H1 (cell line): ENCODE measurements at regions not wholly inside any gene's neighbourhood (a gene's known extent, or its start where the extent isn't known, plus 50 kb on each side); places are given as distances from the start of the nearest gene placed in this dataset.

Experiments used
- CTBP2 ChIP-seq: IDR thresholded peaks from 2 replicates; pipeline ENCODE4 v1.7.0; 2011; ENCODE audit warnings: borderline replicate concordance, mild to moderate bottlenecking, moderate library complexity, mixed read lengths, low read length; ENCODE audit not compliant: insufficient read depth, insufficient read length
- GABPA ChIP-seq: IDR thresholded peaks from 2 replicates; pipeline ENCODE4 v1.6.1; 2011; ENCODE audit warnings: mild to moderate bottlenecking, low read length, moderate library complexity, borderline replicate concordance; ENCODE audit not compliant: insufficient read depth
- RXRA ChIP-seq: IDR thresholded peaks from 2 replicates; pipeline ENCODE4 v1.6.1; 2011; ENCODE audit warnings: low read depth, mild to moderate bottlenecking, low read length, moderate library complexity; ENCODE audit not compliant: insufficient read depth
- TBP ChIP-seq: IDR thresholded peaks from 2 replicates; pipeline ENCODE4 v1.6.1; 2011; ENCODE audit warnings: low read depth, low read length, improper control_type of control experiment
- TF ChIP-seq, protein P1 (sequence below): IDR thresholded peaks from 2 replicates; pipeline ENCODE4 v1.6.1; 2012; ENCODE audit warnings: inconsistent platforms

DNA sequence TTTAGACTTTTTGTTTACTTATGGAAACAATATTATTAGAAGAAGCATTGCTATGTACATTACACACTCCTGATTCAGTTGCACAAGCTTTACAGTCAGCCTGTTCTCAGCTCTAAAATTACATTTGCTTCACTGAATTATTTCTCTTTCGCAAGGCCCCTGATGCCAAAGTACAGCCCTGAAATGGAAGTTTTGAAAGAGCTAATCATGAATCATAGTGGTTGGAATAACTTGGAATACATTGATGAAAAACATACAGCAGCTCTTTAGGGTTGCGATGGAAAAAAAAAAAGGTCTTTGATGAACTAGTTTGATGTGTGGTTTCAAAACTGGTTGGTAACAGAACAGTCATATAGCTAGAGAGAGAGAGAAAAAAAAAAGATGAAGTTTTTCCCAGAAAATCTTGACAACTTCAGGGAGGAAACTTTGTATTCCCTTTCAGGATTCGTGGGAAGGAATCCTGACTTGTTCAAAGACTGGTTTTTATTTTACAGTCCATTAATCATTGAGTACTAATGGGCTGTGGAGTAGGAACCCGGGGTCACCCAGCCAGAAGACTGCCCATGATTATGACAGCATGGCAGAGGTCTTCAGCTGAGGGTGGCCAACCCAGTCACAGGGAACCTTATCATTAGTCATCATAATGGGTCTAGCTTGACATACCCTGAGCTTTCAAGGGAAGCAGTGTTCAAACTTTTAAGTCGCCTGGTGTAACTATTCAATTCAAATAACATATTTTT lies 460.1 kb downstream of the NAV3 start (continued):
- no peak for TF ChIP-seq RXRA
- no peak for TF ChIP-seq TBP
- TF ChIP-seq, protein P1, sequence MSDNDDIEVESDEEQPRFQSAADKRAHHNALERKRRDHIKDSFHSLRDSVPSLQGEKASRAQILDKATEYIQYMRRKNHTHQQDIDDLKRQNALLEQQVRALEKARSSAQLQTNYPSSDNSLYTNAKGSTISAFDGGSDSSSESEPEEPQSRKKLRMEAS = no peak
- TF ChIP-seq CTBP2 = no peak
- TF ChIP-seq GABPA = no peak
- TF ChIP-seq, all 59 proteins: peak for 0
